Stimulated activated CD4-positive, alpha-beta T cell treated with anti-CD3 and anti-CD28 coated beads, Interleukin-12 subunit alpha, Interleukin-12 subunit beta, amount 100 ng/mL, for 48 hours (primary cell): ENCODE measurements at regions not wholly inside any gene's neighbourhood (a gene's known extent, or its start where the extent isn't known, plus 50 kb on each side); places are given as distances from the start of the nearest gene placed in this dataset.
A peak's percentile ranks its signal among the peaks of the same experiment; 100 is the strongest.
"Not testable (repeated sequence)": the region's sequence is repeated elsewhere in the genome, so short reads cannot be mapped to it uniquely, and the experiment has no call there.

Source experiments
- DNase-seq, 3 donors: peaks; one replicate each; pipeline ENCODE4 v3.0.0-alpha.2; 2020; ENCODE audit warnings: low read depth in 2 of 3, low spot score in 1 of 3

DNA sequence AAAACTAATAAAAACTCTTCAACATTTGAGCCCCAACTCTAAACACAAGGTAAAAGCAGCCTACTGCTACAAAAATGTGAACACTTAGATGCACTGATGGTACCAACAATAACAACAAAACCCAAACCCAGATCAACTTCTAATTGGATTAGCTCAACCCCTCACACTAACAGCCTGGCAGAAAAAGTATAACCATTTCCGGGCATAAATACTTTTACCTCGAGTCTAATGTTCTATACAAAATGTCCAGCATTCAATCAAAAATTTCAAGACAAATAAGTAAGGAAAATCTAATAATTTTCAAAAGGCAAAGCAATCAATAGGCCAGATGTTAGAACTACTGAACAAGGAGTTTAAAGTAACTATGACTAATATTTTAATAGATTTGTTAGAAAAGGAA, 303.3 kb downstream of the ARRDC4 start:
- DNase-seq: no peak

GRCh38 chr15:98266295-98266694, 305.8 kb downstream of the ARRDC4 start:
- DNase-seq: no peak

- no peak for DNase-seq
Observed at GRCh38 chr15:98268163-98268562, 307.7 kb downstream of the ARRDC4 start.

DNA sequence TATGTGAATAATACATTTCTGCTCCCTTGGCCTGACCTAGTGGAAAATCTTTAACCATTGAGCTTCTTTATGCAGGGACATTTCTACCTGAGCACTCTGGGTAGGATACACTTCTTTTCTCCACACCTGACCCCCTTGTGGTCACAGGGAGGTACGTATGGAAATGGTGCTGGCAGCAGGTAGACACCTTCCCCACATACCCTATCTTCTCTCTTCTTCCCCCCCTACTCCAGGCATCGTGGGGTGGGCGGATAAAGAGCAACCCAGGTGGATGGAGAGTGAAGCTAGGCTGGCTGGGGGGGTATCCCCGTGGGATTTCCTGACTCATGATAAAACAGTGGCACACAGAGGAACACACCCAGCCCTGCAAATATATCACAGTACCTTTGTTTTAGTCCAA, 312.1 kb downstream of the ARRDC4 start:
- DNase-seq: no peak

GRCh38 chr15:98276018-98276417, 315.5 kb downstream of the ARRDC4 start:
- DNase-seq: no peak

GRCh38 chr15:98277602-98278001, 317.1 kb downstream of the ARRDC4 start:
- DNase-seq: no peak

- DNase-seq: no peak
Observed at GRCh38 chr15:98280284-98280975, 319.9 kb downstream of the ARRDC4 start.

DNA sequence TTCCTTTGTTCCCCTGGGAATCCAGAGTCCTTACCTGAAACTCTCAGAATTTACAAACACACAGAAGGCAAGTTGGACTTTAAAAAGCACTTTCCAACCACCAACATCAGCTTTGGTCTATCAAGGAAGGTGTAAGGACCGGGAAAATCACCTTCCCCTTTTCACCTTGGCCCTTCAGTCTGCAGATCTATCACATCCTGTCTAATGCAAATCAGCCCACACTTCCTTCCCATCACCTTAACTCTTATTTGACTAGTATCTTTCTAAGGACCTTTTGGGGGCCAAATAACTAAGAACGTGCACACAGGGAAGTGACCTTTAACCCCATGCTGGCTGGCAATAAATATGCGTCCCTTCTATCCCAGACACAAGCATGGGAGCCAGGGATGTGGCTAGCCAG, 320.6 kb downstream of the ARRDC4 start:
- no peak for DNase-seq

DNA sequence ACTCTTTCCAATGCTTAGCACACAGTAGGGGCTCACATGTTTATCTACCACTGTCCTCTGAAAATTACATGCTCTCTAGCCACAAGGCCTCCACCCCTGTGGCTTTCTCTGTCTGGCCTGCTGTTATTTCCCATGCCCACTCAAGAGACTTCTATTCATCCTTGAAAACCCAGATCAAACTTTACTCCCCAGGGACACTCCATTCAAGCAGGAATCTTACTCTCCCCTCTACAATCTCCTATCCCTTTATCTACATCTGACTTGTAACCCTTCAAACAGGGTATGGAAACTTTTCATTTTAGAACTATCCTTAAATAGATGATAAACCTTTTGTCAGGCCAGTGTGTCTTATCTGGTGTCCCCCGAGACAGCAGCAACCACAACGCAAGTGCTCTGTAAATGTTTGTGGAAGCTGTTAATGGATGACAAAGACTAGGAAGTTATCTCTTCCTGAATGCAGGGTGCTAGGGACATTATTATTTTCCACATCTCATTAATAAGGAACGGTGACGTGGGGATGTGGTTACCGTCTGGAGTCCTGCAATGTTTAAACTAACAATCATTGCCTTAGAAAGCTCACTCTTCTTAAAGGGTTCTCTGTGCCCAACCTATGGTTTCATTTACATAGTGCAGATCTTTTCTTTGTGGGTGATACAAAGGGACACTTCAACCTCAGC, 322.3 kb downstream of the ARRDC4 start:
- DNase-seq: no peak

GRCh38 chr15:98286200-98286599, 325.7 kb downstream of the ARRDC4 start:
- DNase-seq: no peak

GRCh38 chr15:98286831-98287230, 326.3 kb downstream of the ARRDC4 start:
- no peak for DNase-seq

- no peak for DNase-seq
Observed at GRCh38 chr15:98288091-98288590, 327.6 kb downstream of the ARRDC4 start.

DNA sequence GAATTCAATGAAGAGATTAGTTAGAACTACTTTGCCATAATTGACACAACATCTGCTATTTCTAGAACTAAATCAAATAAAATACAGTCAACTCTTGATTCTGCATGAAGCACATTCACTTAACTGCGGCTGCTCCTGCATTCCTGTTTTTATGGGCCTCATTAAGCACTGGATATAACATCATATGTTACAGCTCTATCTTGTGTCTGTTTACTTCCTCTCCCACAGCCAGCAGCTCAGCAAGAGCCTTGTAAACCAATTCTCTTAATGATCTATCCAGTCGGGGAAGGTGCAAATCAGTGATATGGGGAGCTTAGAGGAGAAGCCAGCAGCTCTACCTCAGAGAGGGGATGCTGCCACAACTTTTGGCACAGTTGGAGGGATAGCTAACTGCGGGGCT, 329.2 kb downstream of the ARRDC4 start:
- no peak for DNase-seq

DNA sequence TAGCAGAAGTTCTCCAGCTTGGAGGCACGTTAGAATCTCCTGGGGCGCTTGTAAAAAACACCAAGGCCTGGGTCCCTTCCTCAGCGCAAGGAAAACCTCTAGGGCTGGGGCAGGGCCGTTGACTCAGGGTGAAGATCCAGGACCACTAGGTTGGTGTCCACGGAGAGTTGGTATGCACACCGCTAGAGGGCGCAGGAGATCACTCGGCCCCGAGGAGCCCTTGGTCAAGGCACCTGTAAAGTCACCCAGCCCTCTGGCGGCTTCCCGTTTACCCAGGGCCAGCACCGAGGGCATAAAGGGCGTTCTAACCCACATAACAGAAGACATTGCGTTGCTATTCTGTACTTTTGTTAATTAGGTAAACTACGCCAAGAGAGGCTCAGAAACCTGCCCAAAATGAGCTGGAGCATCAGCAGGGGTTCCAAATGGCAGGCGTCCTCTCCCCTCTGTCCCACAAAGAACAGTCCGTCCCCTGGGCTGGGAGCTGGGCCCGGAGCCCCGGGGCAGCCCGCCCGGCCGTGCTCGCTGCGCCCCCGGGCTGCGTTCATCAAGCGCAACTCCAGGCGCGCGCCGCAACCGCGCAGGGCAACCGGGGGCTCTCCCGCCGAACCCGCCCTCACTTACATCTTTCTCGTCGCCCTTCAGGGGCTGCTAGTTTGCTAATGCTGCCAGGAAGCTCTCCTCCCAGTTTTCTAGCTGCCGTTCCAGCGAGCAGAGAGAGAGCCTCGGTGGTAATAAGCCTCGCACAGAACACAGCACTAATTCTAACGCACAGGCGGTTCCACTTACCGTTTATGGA, 332.1 kb downstream of the ARRDC4 start:
- peak; percentile 28 to 41 (median 35) for DNase-seq

DNA sequence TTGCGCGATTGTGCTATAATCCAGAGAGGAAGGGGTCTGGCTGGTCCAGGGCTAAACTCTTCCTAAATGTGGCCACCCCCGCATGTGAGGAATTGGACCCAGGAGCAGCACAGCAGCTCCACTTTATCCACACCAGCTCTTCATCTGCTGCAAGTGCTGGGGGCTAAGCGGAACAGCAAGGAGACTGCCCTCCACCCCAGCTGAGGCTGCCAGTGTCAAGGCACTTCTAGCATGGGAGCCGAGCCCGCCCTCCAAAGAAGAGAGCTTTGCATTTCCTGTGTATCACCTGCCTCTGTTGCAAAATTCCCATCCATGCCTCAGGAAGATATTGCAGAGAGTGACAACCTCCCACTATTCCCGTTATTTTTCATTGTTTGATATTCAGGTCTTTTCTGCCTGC, 333.6 kb downstream of the ARRDC4 start:
- no peak for DNase-seq

DNA sequence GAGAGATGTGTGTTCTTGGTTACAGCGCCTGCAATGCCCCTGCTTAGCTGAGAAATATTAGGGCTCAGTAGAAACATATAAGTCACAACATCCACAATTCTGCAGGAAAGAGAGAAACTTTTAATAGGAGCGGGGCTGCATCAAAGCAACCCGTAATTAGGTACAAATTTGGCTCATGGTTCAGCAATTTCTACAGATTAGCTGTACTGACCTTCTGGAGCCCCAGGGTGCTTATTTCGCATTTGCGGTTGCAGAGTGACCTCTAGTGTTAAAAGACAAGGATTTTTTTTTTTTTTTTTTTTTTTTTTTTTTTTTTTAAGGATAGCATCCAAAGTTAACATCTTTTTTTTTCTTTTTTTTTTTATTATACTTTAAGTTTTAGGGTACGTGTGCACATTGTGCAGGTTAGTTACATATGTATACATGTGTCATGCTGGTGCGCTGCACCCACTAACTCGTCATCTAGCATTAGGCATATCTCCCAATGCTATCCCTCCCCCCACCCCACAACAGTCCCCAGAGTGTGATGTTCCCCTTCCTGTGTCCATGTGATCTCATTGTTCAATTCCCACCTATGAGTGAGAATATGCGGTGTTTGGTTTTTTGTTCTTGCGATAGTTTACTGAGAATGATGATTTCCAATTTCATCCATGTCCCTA, 334.7 kb downstream of the ARRDC4 start:
- DNase-seq: not testable (repeated sequence)

- no peak for DNase-seq
Observed at GRCh38 chr15:98296653-98297052, 336.1 kb downstream of the ARRDC4 start.

DNA sequence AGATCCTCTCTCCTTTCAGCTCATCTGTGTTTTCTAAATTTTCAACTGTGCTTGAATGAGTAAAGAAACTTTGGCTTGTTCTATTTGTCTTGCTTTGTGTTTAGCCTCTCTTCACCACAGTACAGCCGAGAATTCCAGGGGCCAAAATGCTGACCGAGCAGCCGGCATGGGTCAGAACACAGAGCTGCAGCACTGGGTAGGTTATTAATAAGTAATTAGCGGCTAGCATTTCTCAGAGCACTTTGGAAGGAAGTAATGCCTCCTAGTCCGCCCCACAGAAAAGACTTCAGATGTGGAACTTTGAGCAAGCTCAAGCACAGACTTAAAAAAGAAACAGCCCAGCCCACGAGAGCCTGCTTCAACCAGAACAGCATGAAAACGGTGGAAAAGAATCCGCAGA, 343.9 kb downstream of the ARRDC4 start:
- DNase-seq: no peak

DNA sequence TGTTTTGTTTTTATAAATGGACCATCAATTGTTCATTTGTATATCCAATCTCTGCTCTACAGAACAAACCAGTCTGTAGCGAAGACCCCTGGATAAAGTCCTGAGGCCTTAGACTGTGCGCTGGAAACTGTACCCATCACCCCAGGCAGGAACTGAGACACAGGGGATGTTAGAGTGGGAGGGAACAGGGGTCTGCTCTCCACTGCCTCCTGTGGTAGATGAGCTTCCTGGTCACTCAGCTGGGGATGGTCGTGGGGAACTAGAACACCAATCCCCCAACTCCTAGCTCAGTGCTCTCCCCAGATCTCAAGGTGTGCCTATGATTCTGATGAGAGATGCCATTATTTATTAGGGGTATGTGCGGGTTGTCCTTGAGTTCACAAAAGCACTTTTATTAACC, 340.2 kb upstream of the IGF1R start:
- DNase-seq: no peak

DNA sequence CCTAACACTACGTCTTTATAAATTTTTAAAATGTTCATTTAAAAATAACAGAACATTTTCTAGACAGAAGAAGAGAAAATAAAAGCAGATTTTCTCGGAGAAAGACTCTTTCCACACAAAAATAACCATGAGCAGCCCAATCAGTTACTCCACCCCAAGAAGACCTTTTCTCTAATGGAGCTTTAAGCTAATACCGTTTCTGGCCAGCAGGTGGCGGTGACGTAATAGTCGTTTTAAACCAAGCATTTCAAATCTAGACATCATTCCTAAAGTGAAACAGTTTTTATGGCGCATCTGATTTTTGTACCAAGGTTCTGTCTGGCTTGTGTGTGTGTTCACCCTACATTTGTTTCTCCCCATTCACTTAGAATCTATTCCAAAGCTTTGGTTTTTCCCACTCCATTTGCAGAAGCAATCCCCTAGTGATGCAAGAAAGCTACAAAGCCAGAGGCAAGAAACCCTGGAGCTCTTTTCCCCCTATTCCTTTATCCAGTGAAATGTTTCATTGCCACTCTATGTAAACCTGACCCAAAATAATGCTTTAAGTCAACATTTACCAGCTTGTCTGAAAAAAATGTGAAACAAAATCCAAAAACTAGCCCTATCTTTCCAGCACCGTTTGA, 336.7 kb upstream of the IGF1R start:
- peak; percentile 46 to 78 (median 61) for DNase-seq

DNA sequence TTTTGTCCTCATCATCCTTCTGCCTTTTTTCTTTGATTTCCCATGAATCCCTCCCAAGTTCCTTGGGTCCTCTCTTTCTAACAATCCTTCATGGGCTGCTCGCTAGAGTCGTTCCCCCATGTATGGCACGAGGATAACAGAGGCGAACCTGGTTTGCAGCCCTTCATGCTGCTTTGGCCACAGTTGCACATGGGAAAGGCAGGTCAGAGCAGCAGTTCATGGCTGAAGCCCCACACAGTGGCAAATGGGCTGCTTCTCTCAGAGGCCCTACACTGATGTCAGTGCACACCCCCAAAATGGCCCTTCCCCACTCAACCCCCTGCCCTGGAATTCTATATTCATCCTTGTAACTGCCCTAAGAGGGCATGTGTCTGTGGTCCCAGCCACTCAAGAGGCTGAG, 335.4 kb upstream of the IGF1R start:
- DNase-seq: no peak
